Effector memory CD8-positive, alpha-beta T cell (primary cell): ENCODE measurements at regions not wholly inside any gene's neighbourhood (a gene's known extent, or its start where the extent isn't known, plus 50 kb on each side); places are given as distances from the start of the nearest gene placed in this dataset.

Experiments
- ATAC-seq: fragments of 150-1000 bp; cut with Tn5 transposase; replicated peaks from 2 replicates; pipeline ENCODE4 v1.10.0; 2021; ENCODE audit warnings: mild to moderate bottlenecking, moderate library complexity
- DNase-seq, 3 experiments: peaks; one replicate each; pipeline ENCODE4 v3.0.0; 2021
- H3K27ac Mint-ChIP-seq, 2 donors: one replicate each; pipeline ENCODE4 v1.8.0; 2022; ENCODE audit warnings: mild to moderate bottlenecking in 2 of 2, mixed read lengths in 2 of 2, moderate library complexity in 2 of 2
- H3K27me3 Mint-ChIP-seq, 2 donors: one replicate each; pipeline ENCODE4 v1.8.0; 2022; ENCODE audit warnings: mixed read lengths in 2 of 2
- H3K36me3 Mint-ChIP-seq: one replicate; pipeline ENCODE4 v1.8.0; 2022; ENCODE audit warnings: mild to moderate bottlenecking, moderate library complexity, mixed read lengths; ENCODE audit not compliant: insufficient read depth
- H3K4me1 Mint-ChIP-seq, 2 donors: one replicate each; pipeline ENCODE4 v1.8.0; 2022; ENCODE audit warnings: low read depth in 2 of 2, mixed read lengths in 2 of 2
- H3K4me3 Mint-ChIP-seq, 2 donors: one replicate each; pipeline ENCODE4 v1.8.0; 2022; ENCODE audit warnings: mild to moderate bottlenecking in 2 of 2, mixed read lengths in 2 of 2, moderate library complexity in 2 of 2
- H3K9me3 Mint-ChIP-seq, 2 donors: one replicate each; pipeline ENCODE4 v1.8.0; 2022; ENCODE audit warnings: mixed read lengths in 2 of 2

DNA sequence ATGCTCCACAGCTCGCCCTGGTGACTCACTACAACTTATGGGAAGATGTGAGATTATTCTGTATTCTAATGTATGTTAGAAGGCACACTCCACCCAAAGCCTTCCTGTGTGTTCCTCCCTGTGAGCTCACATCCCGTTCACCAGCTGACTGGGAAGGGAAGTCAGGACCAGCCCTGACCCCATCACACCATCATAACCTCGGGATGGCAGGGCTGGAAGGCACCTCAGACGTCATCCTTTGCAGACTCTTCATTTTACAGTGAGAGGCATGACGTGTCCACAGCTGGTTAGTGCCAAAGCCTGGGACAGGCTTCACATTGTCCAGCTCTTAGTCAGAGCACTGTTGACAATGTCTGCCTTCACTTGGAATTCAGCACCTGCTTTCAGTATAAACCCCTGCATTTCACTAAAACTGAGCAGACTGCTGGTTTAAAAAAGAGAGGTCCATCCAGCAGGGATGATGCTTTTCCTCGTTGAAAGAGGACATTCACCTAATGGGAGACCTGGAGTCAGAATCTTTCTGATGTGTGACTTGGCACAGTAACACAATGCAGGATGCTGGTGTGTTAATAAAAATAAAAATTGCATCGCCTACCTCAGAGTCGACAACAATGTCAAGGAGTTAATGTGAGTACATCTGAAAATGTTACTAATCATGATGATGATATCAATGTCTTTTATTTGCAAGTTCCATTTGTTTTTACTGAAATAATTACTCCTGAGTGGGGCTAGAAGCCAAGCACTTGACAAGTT, 418.0 kb upstream of the TNP1 start:
- no peak overlapping the region for H3K27ac Mint-ChIP-seq
- no peaks in the 10 kb centered on the region for H3K9me3 Mint-ChIP-seq
- no peaks in the 10 kb centered on the region for H3K4me1 Mint-ChIP-seq
- H3K27me3 Mint-ChIP-seq: peaks cover 0 to 7% of the 10 kb centered on the region in 2 donors
- ATAC-seq: no peak
- no peaks in the 10 kb centered on the region for H3K36me3 Mint-ChIP-seq
- no peak for DNase-seq
- H3K4me3 Mint-ChIP-seq: no peak overlapping the region

DNA sequence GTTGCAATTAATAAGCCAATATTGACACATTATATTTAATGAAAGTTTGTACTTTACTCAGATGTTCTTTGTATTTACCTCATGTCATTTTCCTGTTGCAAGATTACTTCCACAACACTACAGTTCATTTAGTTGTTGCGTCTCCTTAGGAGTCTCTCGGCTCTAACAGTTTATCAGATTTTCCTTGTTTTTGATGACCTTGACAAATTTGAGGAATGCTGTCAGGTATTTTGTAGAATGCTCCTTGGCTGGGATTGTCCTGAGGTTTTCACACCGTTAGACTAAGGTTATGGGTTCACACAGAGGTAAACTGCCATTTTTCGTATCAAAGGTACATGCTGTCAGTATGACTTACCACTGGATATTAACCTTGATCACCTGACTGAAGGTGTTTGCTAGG, 416.6 kb upstream of the TNP1 start:
- Mint-ChIP-seq H3K4me3 (no peak overlapping the region), H3K27ac (no peak overlapping the region), H3K27me3 (peaks cover 0 to 7% of the 10 kb centered on the region in 2 donors), H3K4me1 (no peaks in the 10 kb centered on the region), H3K36me3 (no peaks in the 10 kb centered on the region), H3K9me3 (no peaks in the 10 kb centered on the region)
- DNase-seq: no peak
- ATAC-seq: no peak

DNA sequence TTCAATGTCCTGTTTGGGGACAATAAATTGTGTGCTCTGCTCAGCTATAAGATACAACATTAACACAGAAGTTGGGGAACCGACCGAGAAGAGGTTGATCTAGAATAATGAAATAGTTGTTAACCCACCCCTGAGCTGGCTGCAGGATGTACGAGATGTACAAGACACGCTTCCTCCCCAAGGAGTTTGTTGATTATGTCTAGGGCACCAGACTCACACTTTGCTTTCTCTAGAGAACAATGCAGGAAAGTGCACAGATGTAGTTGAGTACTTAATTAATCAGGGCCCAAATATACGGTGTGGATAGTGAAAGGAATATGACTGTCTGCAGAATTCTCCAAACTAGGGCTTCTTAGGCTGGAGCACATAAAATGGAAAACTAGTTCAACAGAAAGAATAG, 415.2 kb upstream of the TNP1 start:
- Mint-ChIP-seq H3K4me3 (no peak overlapping the region), H3K27me3 (peaks cover 7 to 8% of the 10 kb centered on the region in 2 donors), H3K36me3 (no peaks in the 10 kb centered on the region), H3K27ac (no peak overlapping the region), H3K4me1 (no peaks in the 10 kb centered on the region), H3K9me3 (no peaks in the 10 kb centered on the region)
- ATAC-seq: no peak
- DNase-seq: no peak

DNA sequence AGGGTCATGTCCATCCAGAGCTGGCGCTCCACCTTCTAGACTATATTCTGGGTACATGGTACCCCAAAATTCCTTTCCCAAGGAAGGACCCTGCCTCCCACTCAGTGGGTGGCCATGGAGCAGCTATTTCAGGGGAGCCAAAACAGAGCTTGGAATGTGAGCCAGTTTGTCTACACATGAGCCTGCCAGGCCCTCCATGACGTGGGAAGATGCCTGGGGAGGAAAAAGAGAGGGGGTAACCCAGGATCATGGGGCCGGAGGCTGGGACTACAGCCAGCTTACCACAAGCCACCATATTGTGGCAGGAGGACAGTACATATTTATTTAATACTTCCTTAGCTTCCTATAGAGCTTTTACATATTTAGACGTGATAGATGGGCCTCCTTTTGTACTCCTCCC, 414.7 kb upstream of the TNP1 start:
- Mint-ChIP-seq H3K4me3 (no peak overlapping the region), H3K27ac (no peak overlapping the region), H3K36me3 (no peaks in the 10 kb centered on the region), H3K27me3 (peaks cover 7 to 13% of the 10 kb centered on the region in 2 donors), H3K4me1 (no peaks in the 10 kb centered on the region), H3K9me3 (no peaks in the 10 kb centered on the region)
- ATAC-seq (no peak), DNase-seq (no peak)

DNA sequence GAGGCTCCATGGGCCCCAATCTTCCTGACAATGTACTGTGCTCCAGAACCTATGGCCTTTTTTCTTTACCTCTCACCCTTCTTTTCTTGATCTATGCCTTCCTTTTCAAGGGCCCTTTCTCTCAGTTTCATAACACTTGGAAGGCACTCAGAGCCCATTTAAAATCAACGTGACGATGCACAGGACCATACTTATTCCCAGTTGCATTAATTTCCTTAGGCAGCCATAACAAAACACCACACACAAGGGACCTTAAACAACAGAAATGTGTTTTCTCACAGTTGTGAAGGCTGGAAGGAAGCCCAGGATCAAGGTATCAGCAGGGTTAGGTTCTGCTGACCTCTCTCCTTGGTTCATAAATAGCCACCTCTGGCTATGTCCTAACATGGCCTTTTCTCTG, 414.0 kb upstream of the TNP1 start:
- ATAC-seq: no peak
- no peak overlapping the region for H3K27ac Mint-ChIP-seq
- no peaks in the 10 kb centered on the region for H3K4me1 Mint-ChIP-seq
- H3K27me3 Mint-ChIP-seq: peaks cover 13 to 20% of the 10 kb centered on the region in 2 donors
- H3K36me3 Mint-ChIP-seq: no peaks in the 10 kb centered on the region
- no peak overlapping the region for H3K4me3 Mint-ChIP-seq
- no peak for DNase-seq
- no peaks in the 10 kb centered on the region for H3K9me3 Mint-ChIP-seq

DNA sequence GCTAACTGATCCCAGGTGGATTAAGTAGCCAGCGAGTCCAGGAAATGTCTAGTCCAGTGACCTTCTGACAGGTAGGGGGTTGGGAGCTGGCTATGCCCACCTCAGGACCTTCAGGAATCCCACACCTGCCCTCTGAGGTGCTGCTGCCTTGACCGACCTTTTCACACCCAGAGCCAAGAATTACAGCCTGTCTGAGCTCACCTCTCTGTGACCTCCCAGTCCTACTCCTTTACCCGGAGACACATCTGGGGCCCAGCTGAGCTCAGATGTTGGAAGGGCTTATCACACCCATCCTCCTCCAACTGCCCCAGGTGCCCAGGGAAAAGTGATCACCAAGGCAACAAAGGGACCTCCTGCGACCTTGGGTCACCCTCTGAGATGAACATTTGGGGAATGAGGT, 413.3 kb upstream of the TNP1 start:
- ATAC-seq: no peak
- H3K36me3 Mint-ChIP-seq: no peaks in the 10 kb centered on the region

DNA sequence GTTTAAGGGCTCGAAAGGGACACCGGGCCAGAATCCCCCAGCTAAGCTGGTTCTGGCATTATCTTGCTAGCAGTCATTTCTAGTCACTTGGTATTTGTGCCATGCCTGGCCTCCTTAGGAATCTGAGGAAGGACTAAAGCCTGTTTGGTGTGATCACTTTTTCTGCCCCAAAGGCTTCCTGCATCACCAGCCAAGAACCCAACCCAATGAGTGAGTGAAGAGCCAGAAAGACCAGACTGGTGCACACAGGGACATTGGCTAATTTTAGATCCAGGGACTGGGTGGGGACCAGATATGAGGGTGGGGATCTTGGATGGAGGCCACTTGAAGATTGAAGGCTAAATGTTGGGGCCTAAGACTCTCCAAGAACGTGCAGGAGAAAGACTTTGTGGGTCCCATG, 411.9 kb upstream of the TNP1 start:
- ATAC-seq: no peak
- no peaks in the 10 kb centered on the region for H3K36me3 Mint-ChIP-seq
- no peak overlapping the region for H3K27ac Mint-ChIP-seq
- H3K9me3 Mint-ChIP-seq: peaks cover 0 to 4% of the 10 kb centered on the region in 2 donors
- H3K4me1 Mint-ChIP-seq: no peaks in the 10 kb centered on the region
- DNase-seq: no peak
- H3K27me3 Mint-ChIP-seq: peaks cover 18 to 23% of the 10 kb centered on the region in 2 donors
- no peak overlapping the region for H3K4me3 Mint-ChIP-seq

More for the DNA sequence above, 413.3 kb upstream of the TNP1 start:
- Mint-ChIP-seq H3K27ac (no peak overlapping the region), H3K4me1 (no peaks in the 10 kb centered on the region), H3K9me3 (peaks cover 0 to 1% of the 10 kb centered on the region in 2 donors), H3K4me3 (no peak overlapping the region), H3K27me3 (peaks cover 18 to 23% of the 10 kb centered on the region in 2 donors)
- DNase-seq: no peak

DNA sequence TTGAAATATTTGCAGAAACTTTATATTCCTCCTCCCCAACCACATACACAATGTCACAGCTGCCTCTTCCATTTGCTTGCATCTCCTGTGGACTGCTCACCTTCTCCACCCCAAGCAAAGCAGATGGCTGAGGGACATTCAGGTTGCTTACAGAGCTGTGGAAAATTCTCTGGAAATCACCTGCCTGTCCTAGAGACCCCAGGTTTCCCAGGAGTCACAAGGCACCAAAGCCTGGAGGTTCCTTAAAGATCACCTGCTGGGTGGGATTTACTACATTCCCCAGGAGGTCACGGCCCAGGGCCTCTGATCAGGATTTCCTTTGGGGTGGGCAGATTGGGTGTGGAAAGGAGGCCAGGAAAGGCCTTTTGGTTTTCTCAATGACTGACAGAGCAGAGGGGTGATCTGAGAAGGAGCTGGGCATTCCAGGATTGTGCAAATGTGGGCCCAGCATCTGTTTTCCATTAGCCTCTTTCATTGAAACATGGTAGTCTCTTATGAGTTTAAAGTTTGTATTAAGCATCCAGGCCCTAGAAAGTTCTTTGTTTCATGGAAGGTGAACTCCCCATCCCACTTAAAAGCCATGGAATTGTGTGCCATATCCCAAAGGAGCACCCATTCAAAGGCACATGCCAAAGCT, 410.7 kb upstream of the TNP1 start:
- H3K4me3 Mint-ChIP-seq: no peak overlapping the region
- ATAC-seq (no peak), DNase-seq (no peak)
- no peak overlapping the region for H3K27ac Mint-ChIP-seq
- peaks cover 22 to 23% of the 10 kb centered on the region in 2 donors for H3K27me3 Mint-ChIP-seq
- no peaks in the 10 kb centered on the region for H3K4me1 Mint-ChIP-seq
- peaks cover 0 to 4% of the 10 kb centered on the region in 2 donors for H3K9me3 Mint-ChIP-seq
- no peaks in the 10 kb centered on the region for H3K36me3 Mint-ChIP-seq

DNA sequence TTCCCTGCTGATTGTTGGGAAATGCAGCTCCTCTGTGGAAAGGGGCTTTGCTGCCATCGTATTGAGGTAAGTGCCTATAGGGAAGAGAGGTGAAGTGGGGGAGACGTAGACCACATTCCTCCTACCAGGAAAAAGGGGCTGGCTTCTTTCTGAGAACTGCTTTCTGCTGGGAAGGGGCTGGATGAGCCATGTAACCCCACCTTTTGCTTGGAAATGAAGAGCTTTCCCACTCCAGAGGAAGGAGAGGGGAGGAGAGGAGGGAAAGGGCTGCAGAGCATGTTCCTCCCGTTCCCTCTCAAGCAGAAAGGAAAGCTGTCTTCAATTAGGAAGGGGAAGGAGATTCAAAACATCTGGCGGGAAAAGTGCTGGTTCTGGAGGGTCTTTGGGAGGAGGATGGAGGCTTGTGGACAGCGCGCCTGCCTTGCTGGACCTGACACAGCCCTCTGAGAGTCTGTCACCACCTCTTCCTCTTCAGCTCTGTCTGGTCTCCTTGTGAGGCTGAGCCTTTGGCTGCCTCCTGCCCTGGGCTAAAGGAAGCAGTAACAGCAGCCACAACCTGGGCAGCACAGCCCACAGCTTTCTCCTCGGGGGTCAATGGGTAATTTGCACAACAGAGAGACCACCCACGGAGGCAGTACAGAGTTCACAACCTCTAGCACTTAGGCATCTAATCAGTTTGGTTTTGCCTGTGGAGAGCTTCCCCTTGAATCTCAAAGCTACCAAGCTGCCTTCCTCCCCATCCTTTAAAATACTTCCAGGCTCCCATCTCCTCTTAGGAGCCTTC, 410.0 kb upstream of the TNP1 start:
- Mint-ChIP-seq H3K36me3 (no peaks in the 10 kb centered on the region), H3K4me3 (no peak overlapping the region), H3K27ac (no peak overlapping the region), H3K4me1 (no peaks in the 10 kb centered on the region), H3K9me3 (peaks cover 0 to 4% of the 10 kb centered on the region in 2 donors), H3K27me3 (peaks cover 22 to 23% of the 10 kb centered on the region in 2 donors)
- no peak for ATAC-seq
- DNase-seq: no peak

DNA sequence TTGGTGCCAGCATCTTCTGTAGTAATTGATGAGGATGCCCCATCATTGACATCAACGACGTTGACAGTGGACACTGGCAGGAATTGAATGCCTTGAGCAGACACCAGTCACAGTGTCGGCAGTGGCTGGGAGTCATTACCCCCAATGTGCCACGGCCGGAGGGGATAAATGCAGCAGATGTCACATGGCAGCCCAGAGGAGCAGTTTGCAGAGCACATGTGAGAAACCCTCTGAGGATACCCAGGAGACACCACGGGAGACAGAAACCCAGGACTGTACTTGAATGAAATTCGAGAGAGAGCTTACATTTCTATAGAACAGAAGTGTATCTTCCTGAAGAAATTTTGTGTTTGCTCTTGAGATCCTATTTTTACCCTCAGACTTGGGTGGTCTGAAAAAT, 409.1 kb upstream of the TNP1 start:
- DNase-seq: no peak
- Mint-ChIP-seq H3K27me3 (peaks cover 16 to 23% of the 10 kb centered on the region in 2 donors), H3K4me1 (no peaks in the 10 kb centered on the region), H3K36me3 (no peaks in the 10 kb centered on the region), H3K27ac (no peak overlapping the region), H3K9me3 (peaks cover 0 to 4% of the 10 kb centered on the region in 2 donors), H3K4me3 (no peak overlapping the region)
- ATAC-seq: no peak

DNA sequence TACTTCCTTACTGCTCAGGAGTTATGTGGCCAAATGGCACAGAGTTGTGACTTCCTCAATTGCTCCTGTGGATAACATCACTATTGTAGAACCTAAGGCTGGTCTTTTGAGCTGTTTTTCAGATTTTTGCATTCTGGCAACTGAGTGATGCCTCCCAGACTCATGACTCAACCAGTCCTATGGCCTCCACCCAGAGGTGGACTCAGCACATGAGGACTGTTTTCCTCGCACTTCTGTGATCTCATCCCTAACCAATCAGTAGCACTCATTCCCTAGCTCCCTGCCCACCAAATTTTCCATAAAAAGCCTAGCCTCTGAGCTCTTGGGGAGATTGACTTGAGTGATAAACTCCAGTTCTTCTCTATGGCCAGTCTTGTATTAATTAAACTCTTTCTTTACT, 407.9 kb upstream of the TNP1 start:
- ATAC-seq: no peak
- Mint-ChIP-seq H3K27ac (no peak overlapping the region), H3K36me3 (no peaks in the 10 kb centered on the region), H3K9me3 (peaks cover 0 to 4% of the 10 kb centered on the region in 2 donors), H3K4me3 (no peak overlapping the region), H3K4me1 (no peaks in the 10 kb centered on the region), H3K27me3 (peaks cover 16 to 23% of the 10 kb centered on the region in 2 donors)
- DNase-seq: no peak

DNA sequence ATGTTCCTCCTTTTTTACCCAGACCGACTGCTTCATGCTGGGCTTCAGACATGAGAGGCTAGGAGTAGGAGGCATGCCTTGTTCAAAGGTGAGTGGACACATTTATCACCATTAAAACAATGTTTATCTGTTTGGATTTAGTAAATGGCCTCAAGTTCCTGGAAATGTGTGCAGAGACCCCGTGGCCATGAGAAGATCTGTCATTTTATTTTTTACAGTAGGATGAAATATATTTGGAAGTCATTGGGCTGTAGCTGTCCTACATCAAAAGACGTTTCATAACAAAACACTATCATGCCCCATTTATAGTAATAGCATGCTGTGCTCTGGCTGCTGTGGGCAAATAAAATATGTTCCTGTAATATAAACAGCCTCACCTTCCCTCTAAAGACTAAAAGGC, 403.9 kb upstream of the TNP1 start:
- Mint-ChIP-seq H3K4me3 (no peak overlapping the region), H3K27me3 (peaks cover 9 to 10% of the 10 kb centered on the region in 2 donors), H3K27ac (no peak overlapping the region), H3K4me1 (no peaks in the 10 kb centered on the region), H3K36me3 (no peaks in the 10 kb centered on the region), H3K9me3 (peaks cover 0 to 4% of the 10 kb centered on the region in 2 donors)
- DNase-seq (no peak), ATAC-seq (no peak)

DNA sequence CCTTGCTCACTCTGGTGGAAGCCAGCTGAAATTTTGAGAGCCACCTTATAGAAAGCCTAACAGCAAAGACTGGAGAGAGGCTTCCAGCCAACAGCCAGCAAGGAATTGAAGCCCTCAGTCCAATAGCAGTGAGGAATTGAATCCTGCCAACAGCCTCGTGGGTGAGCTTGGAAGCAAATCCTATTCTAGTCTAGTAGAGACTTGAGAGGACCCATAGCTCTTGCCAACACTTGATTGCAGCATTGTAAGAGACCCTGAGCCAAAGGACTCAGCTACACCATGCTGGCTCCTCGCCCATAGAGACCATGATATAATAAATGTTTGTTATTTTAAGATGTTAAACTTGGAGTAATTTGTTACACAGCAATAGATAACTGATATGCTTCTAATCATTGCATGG, 403.0 kb upstream of the TNP1 start:
- Mint-ChIP-seq H3K36me3 (no peaks in the 10 kb centered on the region), H3K9me3 (peaks cover 0 to 3% of the 10 kb centered on the region in 2 donors), H3K4me3 (no peak overlapping the region), H3K4me1 (no peaks in the 10 kb centered on the region), H3K27ac (no peak overlapping the region), H3K27me3 (peaks cover 5 to 7% of the 10 kb centered on the region in 2 donors)
- ATAC-seq (no peak), DNase-seq (no peak)
